Spleen (tissue), 11 donors: ENCODE measurements at regions not wholly inside any gene's neighbourhood (a gene's known extent, or its start where the extent isn't known, plus 50 kb on each side); places are given as distances from the start of the nearest gene placed in this dataset.

ENCODE experiments used
- DNase-seq: peaks from one replicate; pipeline ENCODE4 v3.0.0-alpha.2; 2020
- H3K27ac ChIP-seq, 8 donors: fragments of 200-600 bp; sonication (generic) in 7 of 8; 1 replicate in 4 of 8; 2 replicates in 4 of 8; pipeline versions ENCODE4 v1.5.0 to v1.8.0; 2016 to 2021; ENCODE audit warnings: inconsistent platforms in 4 of 8, mild to moderate bottlenecking in 4 of 8, moderate library complexity in 1 of 8
- H3K27me3 ChIP-seq, 7 donors: fragments of 200-600 bp; sonication (generic) in 6 of 7; replicated peaks in 1 of 7; 1 replicate in 4 of 7; 2 replicates in 3 of 7; pipeline versions ENCODE4 v1.5.0 to v1.8.0; 2016 to 2021; ENCODE audit warnings: inconsistent platforms in 3 of 7, mild to moderate bottlenecking in 1 of 7
- H3K36me3 ChIP-seq, 6 donors: fragments of 200-600 bp; sonication (generic) in 5 of 6; 1 replicate in 4 of 6; 2 replicates in 2 of 6; pipeline versions ENCODE4 v1.5.0 to v1.8.0; 2016 to 2021; ENCODE audit warnings: inconsistent platforms in 2 of 6
- H3K4me1 ChIP-seq, 6 donors: fragments of 200-600 bp; sonication (generic) in 5 of 6; 1 replicate in 3 of 6; 2 replicates in 3 of 6; pipeline versions ENCODE4 v1.5.0 to v1.8.0; 2016 to 2021; ENCODE audit warnings: inconsistent platforms in 3 of 6
- H3K4me3 ChIP-seq, 8 donors: fragments of 200-600 bp; sonication (generic) in 7 of 8; 1 replicate in 4 of 8; 2 replicates in 4 of 8; pipeline versions ENCODE4 v1.5.0 to v1.8.0; 2016 to 2021; ENCODE audit warnings: inconsistent platforms in 4 of 8, mild to moderate bottlenecking in 4 of 8, moderate library complexity in 2 of 8
- H3K9me3 ChIP-seq, 8 donors: fragments of 200-600 bp; sonication (generic) in 7 of 8; 1 replicate in 4 of 8; 2 replicates in 4 of 8; pipeline versions ENCODE4 v1.5.0 to v1.8.0; 2016 to 2021; ENCODE audit warnings: inconsistent platforms in 4 of 8
- CTCF ChIP-seq, 11 experiments: fragments of 200-600 bp in 7 of 11; fragments of 450-650 bp in 4 of 11; sonication (generic) in 4 of 11; IDR thresholded peaks in 8 of 11; conservative IDR thresholded peaks in 3 of 11; 1 replicate in 7 of 11; 2 replicates in 4 of 11; pipeline versions ENCODE4 v1.4.0 to v1.8.0; 2016 to 2021; ENCODE audit warnings: antibody characterized with exemption in 11 of 11, inconsistent platforms in 4 of 11, mild to moderate bottlenecking in 1 of 11
- POLR2A ChIP-seq, 3 donors: fragments of 450-650 bp; IDR thresholded peaks; one replicate each; pipeline ENCODE4 v1.5.1; 2017; ENCODE audit warnings: antibody characterized with exemption in 3 of 3, mild to moderate bottlenecking in 1 of 3
- POLR2AphosphoS5 ChIP-seq, 3 donors: sonication (generic); formaldehyde crosslinking; IDR thresholded peaks; one replicate each; pipeline ENCODE4 v1.5.1; 2017; ENCODE audit warnings: antibody characterized with exemption in 3 of 3
- WGBS, 5 donors: extraction: QIAGEN DNeasy Blood & Tissue Kit in 3 of 5; methylation state at CpG; one replicate each; pipeline versions ENCODE4 v1.1.5 to v1.1.7; 2013 to 2018; 5-methylcytosine and 5-hydroxymethylcytosine counted together
- intact Hi-C: fragments of 100-400 bp; cut with DNase I; formaldehyde crosslinking; loops from one replicate; pipeline ENCODE4 v1.15.0; 2023; ENCODE audit warnings: low total_unique reads
- donor health status: healthy with polysubstance abuse.
- donor health status: DM: no; HTN: no; CAD: no; lungs with moderate emphysema.
- donor health status: DM: no; HTN: no; CAD: no.
- donor health status: Bipolar disorder and iron deficiency.
- donor health status: healthy.
- donor health status: DM: no; HTN: no; CAD: no.
- donor health status: DM: yes; HTN: yes; CAD: no.

- Histone ChIP-seq H3K4me3 (no peak overlapping the region), H3K36me3 (no peaks in the 10 kb centered on the region), H3K4me1 (no peaks in the 10 kb centered on the region), H3K27me3 (no peaks in the 10 kb centered on the region), H3K27ac (no peak overlapping the region), H3K9me3 (peaks cover 0 to 30% (median 11%) of the 10 kb centered on the region in 8 donors)
- no peak for TF ChIP-seq POLR2A (IDR thresholded peaks at IDR 0.05)
- no peak for TF ChIP-seq CTCF (IDR thresholded peaks at IDR 0.05 in 8 of 11, conservative IDR thresholded peaks at IDR 0.05 in 3 of 11)
- no peak for TF ChIP-seq POLR2AphosphoS5 (IDR thresholded peaks at IDR 0.05)
- intact Hi-C loops, result no loop called here
- WGBS, 5 donors, result 82 to 88% (median 85%) methylated on average over 3 of the region's 3 CpGs
- DNase-seq, result no peak
Observed at GRCh38 chr9:106051545-106051944, 357.2 kb downstream of the TMEM38B start.

GRCh38 chr9:106052166-106052565, 357.8 kb downstream of the TMEM38B start:
- no peak for TF ChIP-seq POLR2AphosphoS5 (IDR thresholded peaks at IDR 0.05)
- TF ChIP-seq CTCF (IDR thresholded peaks at IDR 0.05 in 8 of 11, conservative IDR thresholded peaks at IDR 0.05 in 3 of 11), result no peak
- no peak for TF ChIP-seq POLR2A (IDR thresholded peaks at IDR 0.05)
- no peak for DNase-seq
- Histone ChIP-seq H3K9me3 (peaks cover 0 to 24% (median 7%) of the 10 kb centered on the region in 8 donors), H3K4me1 (no peaks in the 10 kb centered on the region), H3K4me3 (no peak overlapping the region), H3K27ac (no peak overlapping the region), H3K36me3 (no peaks in the 10 kb centered on the region), H3K27me3 (no peaks in the 10 kb centered on the region)
- WGBS, 5 donors, result 69 to 90% (median 77%) methylated on average over 2 of the region's 2 CpGs
- intact Hi-C loops, result no loop called here

GRCh38 chr9:106052735-106053134, 358.4 kb downstream of the TMEM38B start:
- H3K9me3 ChIP-seq, result peaks cover 0 to 18% (median 5%) of the 10 kb centered on the region in 8 donors
- H3K36me3 ChIP-seq, result no peaks in the 10 kb centered on the region
- H3K4me1 ChIP-seq, result no peaks in the 10 kb centered on the region
- no peak overlapping the region for H3K4me3 ChIP-seq
- TF ChIP-seq POLR2AphosphoS5 (IDR thresholded peaks at IDR 0.05) (no peak), CTCF (IDR thresholded peaks at IDR 0.05 in 8 of 11, conservative IDR thresholded peaks at IDR 0.05 in 3 of 11) (no peak), POLR2A (IDR thresholded peaks at IDR 0.05) (no peak)
- H3K27ac ChIP-seq, result no peak overlapping the region
- no peaks in the 10 kb centered on the region for H3K27me3 ChIP-seq
- intact Hi-C loops, result no loop called here
- WGBS, 5 donors, result 77 to 84% (median 79%) methylated on average over 2 of the region's 2 CpGs
- DNase-seq, result no peak

GRCh38 chr9:106056328-106056727, 362.0 kb downstream of the TMEM38B start:
- H3K9me3 ChIP-seq, result peaks cover 0 to 25% (median 3%) of the 10 kb centered on the region in 8 donors
- TF ChIP-seq POLR2AphosphoS5 (IDR thresholded peaks at IDR 0.05), result no peak
- TF ChIP-seq CTCF (IDR thresholded peaks at IDR 0.05 in 8 of 11, conservative IDR thresholded peaks at IDR 0.05 in 3 of 11), result no peak
- TF ChIP-seq POLR2A (IDR thresholded peaks at IDR 0.05), result no peak
- no peak overlapping the region for H3K4me3 ChIP-seq
- no peaks in the 10 kb centered on the region for H3K36me3 ChIP-seq
- no peaks in the 10 kb centered on the region for H3K4me1 ChIP-seq
- intact Hi-C loops, result no loop called here
- no peaks in the 10 kb centered on the region for H3K27me3 ChIP-seq
- no peak for DNase-seq
- H3K27ac ChIP-seq, result no peak overlapping the region
